OCI-LY3 (cell line): ENCODE measurements at regions not wholly inside any gene's neighbourhood (a gene's known extent, or its start where the extent isn't known, plus 50 kb on each side); places are given as distances from the start of the nearest gene placed in this dataset.

ENCODE experiments used
- H2AFZ ChIP-seq: fragments of 200-600, 300-600 bp; shearing (Covaris generic); 2 replicates; pipeline ENCODE4 v1.6.0; 2014; ENCODE audit warnings: antibody characterized with exemption, low read depth, low read length
- H3K27ac ChIP-seq: fragments of 200-600, 300-600 bp; sonication (generic); 2 replicates; pipeline ENCODE4 v1.5.1; 2014; ENCODE audit warnings: mild to moderate bottlenecking, low read length, moderate library complexity, mixed read lengths
- H3K27me3 ChIP-seq: fragments of 200-600, 300-600 bp; sonication (generic); 2 replicates; pipeline ENCODE4 v1.6.1; 2014; ENCODE audit warnings: low read depth, low read length, mixed read lengths
- H3K36me3 ChIP-seq: fragments of 200-600, 300-600 bp; sonication (generic); replicated peaks from 2 replicates; pipeline ENCODE3; 2014; ENCODE audit warnings: low read depth, low read length, mixed read lengths
- H3K4me1 ChIP-seq: fragments of 300-600, 200-600 bp; sonication (generic); 2 replicates; pipeline ENCODE4 v1.6.1; 2014; ENCODE audit warnings: low read length, mixed read lengths
- H3K4me2 ChIP-seq: fragments of 200-600, 300-600 bp; sonication (generic); 2 replicates; pipeline ENCODE4 v1.6.1; 2014; ENCODE audit warnings: low read length, mixed read lengths
- H3K4me3 ChIP-seq: fragments of 300-600, 200-600 bp; sonication (generic); 2 replicates; pipeline ENCODE4 v1.5.1; 2014; ENCODE audit warnings: antibody characterized with exemption, mild to moderate bottlenecking, low read length, moderate library complexity
- H3K79me2 ChIP-seq: fragments of 300-600, 200-600 bp; shearing (Covaris generic); 2 replicates; pipeline ENCODE4 v1.6.1; 2014; ENCODE audit warnings: mild to moderate bottlenecking, low read length, mixed read lengths
- H3K9ac ChIP-seq: fragments of 300-600, 200-600 bp; shearing (Covaris generic); 2 replicates; pipeline ENCODE4 v1.6.0; 2014; ENCODE audit warnings: mild to moderate bottlenecking, low read length, moderate library complexity
- H3K9me3 ChIP-seq: fragments of 200-600, 300-600 bp; shearing (Covaris generic); 2 replicates; pipeline ENCODE4 v1.6.1; 2014; ENCODE audit warnings: low read length, mixed read lengths; ENCODE audit not compliant: insufficient read depth
- H4K20me1 ChIP-seq: fragments of 200-600, 300-600 bp; sonication (generic); 2 replicates; pipeline ENCODE4 v1.6.1; 2016; ENCODE audit warnings: low read length, mixed read lengths; ENCODE audit not compliant: insufficient read depth
- EZH2phosphoT487 ChIP-seq: fragments of 200-600 bp; shearing (Covaris generic); IDR thresholded peaks from 2 replicates; pipeline ENCODE4 v1.6.1; 2018; ENCODE audit warnings: antibody characterized with exemption, mixed run types, low read depth
- TF ChIP-seq, protein P1 (sequence below): fragments of 200-600, 300-600 bp; sonication (generic); IDR thresholded peaks from 2 replicates; pipeline ENCODE4 v1.5.1; 2014; ENCODE audit warnings: antibody characterized with exemption, low read length, low read depth

GRCh38 chr22:48659404-48659996 is 1168.2 kb downstream of the BRD1 start:
- Histone ChIP-seq H3K27ac (no peak overlapping the region), H3K9ac (no peak overlapping the region), H4K20me1 (no peaks in the 10 kb centered on the region), H3K36me3 (no peaks in the 10 kb centered on the region), H3K4me1 (no peaks in the 10 kb centered on the region), H3K79me2 (no peaks in the 10 kb centered on the region), H3K4me3 (no peak overlapping the region), H3K9me3 (no peaks in the 10 kb centered on the region), H3K27me3 (no peaks in the 10 kb centered on the region), H2AFZ (no peak overlapping the region), H3K4me2 (no peak overlapping the region)
- TF ChIP-seq EZH2phosphoT487: no peak
- TF ChIP-seq, protein P1, sequence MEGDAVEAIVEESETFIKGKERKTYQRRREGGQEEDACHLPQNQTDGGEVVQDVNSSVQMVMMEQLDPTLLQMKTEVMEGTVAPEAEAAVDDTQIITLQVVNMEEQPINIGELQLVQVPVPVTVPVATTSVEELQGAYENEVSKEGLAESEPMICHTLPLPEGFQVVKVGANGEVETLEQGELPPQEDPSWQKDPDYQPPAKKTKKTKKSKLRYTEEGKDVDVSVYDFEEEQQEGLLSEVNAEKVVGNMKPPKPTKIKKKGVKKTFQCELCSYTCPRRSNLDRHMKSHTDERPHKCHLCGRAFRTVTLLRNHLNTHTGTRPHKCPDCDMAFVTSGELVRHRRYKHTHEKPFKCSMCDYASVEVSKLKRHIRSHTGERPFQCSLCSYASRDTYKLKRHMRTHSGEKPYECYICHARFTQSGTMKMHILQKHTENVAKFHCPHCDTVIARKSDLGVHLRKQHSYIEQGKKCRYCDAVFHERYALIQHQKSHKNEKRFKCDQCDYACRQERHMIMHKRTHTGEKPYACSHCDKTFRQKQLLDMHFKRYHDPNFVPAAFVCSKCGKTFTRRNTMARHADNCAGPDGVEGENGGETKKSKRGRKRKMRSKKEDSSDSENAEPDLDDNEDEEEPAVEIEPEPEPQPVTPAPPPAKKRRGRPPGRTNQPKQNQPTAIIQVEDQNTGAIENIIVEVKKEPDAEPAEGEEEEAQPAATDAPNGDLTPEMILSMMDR: no peak

DNA sequence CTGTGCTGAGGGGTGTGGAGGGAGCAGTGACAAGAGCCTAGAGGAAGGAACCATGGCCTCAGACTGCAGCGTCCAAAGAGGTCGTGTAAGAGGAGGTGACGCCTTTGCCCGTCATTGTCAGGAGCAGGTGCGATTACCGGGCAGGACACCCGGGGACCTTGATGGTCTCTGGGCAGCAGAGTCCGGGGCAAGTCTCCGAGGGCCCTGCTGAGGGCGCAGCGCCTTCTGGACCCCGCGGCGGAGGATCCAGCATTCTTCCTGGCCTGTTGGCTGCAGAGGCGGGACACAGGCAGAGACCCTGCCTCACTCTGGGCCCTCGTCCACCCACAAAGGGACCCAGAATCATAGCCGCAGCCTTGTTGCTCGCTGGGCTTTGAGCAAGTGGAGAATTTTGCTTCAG is 1168.8 kb downstream of the BRD1 start:
- TF ChIP-seq EZH2phosphoT487: no peak
- TF ChIP-seq, protein P1: no peak

DNA sequence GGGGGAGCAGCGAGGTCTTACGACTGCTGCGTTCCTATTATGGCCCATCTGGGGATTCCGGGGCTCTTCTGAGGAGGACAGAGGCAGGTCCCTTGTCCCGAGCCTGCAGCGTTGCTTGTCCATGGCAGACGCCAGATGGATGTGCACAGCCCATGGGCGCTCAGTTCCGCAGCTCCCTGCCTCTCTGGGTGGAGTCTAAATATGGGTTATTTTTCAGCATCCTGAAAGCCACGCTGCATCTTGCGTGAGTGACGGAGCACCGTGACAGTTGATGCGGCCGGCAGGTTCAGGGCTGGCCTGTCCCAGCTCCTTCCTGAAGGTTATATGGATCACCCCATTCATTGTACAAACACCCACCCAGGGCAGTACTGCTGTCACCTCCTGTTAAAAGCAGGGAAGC is 1169.4 kb downstream of the BRD1 start:
- no peaks in the 10 kb centered on the region for H3K4me1 ChIP-seq
- no peak overlapping the region for H3K9ac ChIP-seq

More for the DNA sequence above, 1168.8 kb downstream of the BRD1 start:
- no peak overlapping the region for H3K9ac ChIP-seq
- no peak overlapping the region for H3K4me3 ChIP-seq
- no peak overlapping the region for H3K27ac ChIP-seq
- H3K9me3 ChIP-seq: no peaks in the 10 kb centered on the region
- H3K4me2 ChIP-seq: no peak overlapping the region
- H3K27me3 ChIP-seq: no peaks in the 10 kb centered on the region
- no peaks in the 10 kb centered on the region for H3K79me2 ChIP-seq
- H2AFZ ChIP-seq: no peak overlapping the region
- no peaks in the 10 kb centered on the region for H3K4me1 ChIP-seq
- H4K20me1 ChIP-seq: no peaks in the 10 kb centered on the region
- no peaks in the 10 kb centered on the region for H3K36me3 ChIP-seq

GRCh38 chr22:48654492-48654891 is 1173.2 kb downstream of the BRD1 start:
- Histone ChIP-seq H3K27me3 (no peaks in the 10 kb centered on the region), H3K79me2 (no peaks in the 10 kb centered on the region), H3K27ac (no peak overlapping the region), H3K9ac (no peak overlapping the region), H3K4me2 (no peak overlapping the region), H3K9me3 (no peaks in the 10 kb centered on the region), H3K4me1 (no peaks in the 10 kb centered on the region), H3K4me3 (no peak overlapping the region), H2AFZ (no peak overlapping the region), H3K36me3 (no peaks in the 10 kb centered on the region), H4K20me1 (no peaks in the 10 kb centered on the region)
- TF ChIP-seq, protein P1: no peak
- no peak for TF ChIP-seq EZH2phosphoT487

More for the DNA sequence above, 1169.4 kb downstream of the BRD1 start:
- no peaks in the 10 kb centered on the region for H3K36me3 ChIP-seq
- no peaks in the 10 kb centered on the region for H3K79me2 ChIP-seq
- no peak overlapping the region for H3K4me2 ChIP-seq
- H2AFZ ChIP-seq: no peak overlapping the region
- no peaks in the 10 kb centered on the region for H3K9me3 ChIP-seq
- no peak overlapping the region for H3K4me3 ChIP-seq
- H3K27ac ChIP-seq: no peak overlapping the region
- no peaks in the 10 kb centered on the region for H3K27me3 ChIP-seq
- H4K20me1 ChIP-seq: no peaks in the 10 kb centered on the region
- TF ChIP-seq EZH2phosphoT487: no peak
- TF ChIP-seq, protein P1: no peak
